Hematopoietic multipotent progenitor cell treated with erythropoietin and hydrocortisone succinate and interleukin-3 and kit ligand, for 6 days (in vitro differentiated cells): ENCODE measurements at regions not wholly inside any gene's neighbourhood (a gene's known extent, or its start where the extent isn't known, plus 50 kb on each side); places are given as distances from the start of the nearest gene placed in this dataset.
"Not testable (repeated sequence)": the region's sequence is repeated elsewhere in the genome, so short reads cannot be mapped to it uniquely, and the experiment has no call there.

Source experiments
- DNase-seq: peaks from one replicate; pipeline ENCODE4 v3.0.0-alpha.2; 2015

- DNase-seq, result no peak
Measured at GRCh38 chr4:161329852-161330251, 833.9 kb downstream of the FSTL5 start.

- DNase-seq, result no peak
Measured at GRCh38 chr4:161321706-161322105, 842.1 kb downstream of the FSTL5 start.

GRCh38 chr4:161320377-161320776, 843.4 kb downstream of the FSTL5 start:
- peak; percentile 68 for DNase-seq

GRCh38 chr4:161317000-161317399, 846.8 kb downstream of the FSTL5 start:
- no peak for DNase-seq

- DNase-seq, result no peak
Measured at GRCh38 chr4:161314371-161314770, 849.4 kb downstream of the FSTL5 start.

- no peak for DNase-seq
Measured at GRCh38 chr4:161303551-161303950, 860.2 kb downstream of the FSTL5 start.

GRCh38 chr4:161291222-161291621, 872.6 kb downstream of the FSTL5 start:
- DNase-seq, result no peak

- DNase-seq, result no peak
Measured at GRCh38 chr4:161287678-161288352, 876.0 kb downstream of the FSTL5 start.

GRCh38 chr4:161285461-161285860, 878.3 kb downstream of the FSTL5 start:
- no peak for DNase-seq

GRCh38 chr4:161280929-161281328, 882.9 kb downstream of the FSTL5 start:
- no peak for DNase-seq

GRCh38 chr4:161279095-161279494, 884.7 kb downstream of the FSTL5 start:
- DNase-seq, result no peak

GRCh38 chr4:161277150-161277787, 886.5 kb downstream of the FSTL5 start:
- not testable (repeated sequence) for DNase-seq

GRCh38 chr4:161273607-161274006, 890.2 kb downstream of the FSTL5 start:
- no peak for DNase-seq

GRCh38 chr4:161260819-161261218, 903.0 kb downstream of the FSTL5 start:
- DNase-seq, result no peak

GRCh38 chr4:161256716-161257115, 907.1 kb downstream of the FSTL5 start:
- peak; percentile 14 for DNase-seq

- DNase-seq, result peak; percentile 2
Measured at GRCh38 chr4:161256172-161256571, 907.6 kb downstream of the FSTL5 start.

GRCh38 chr4:161254375-161254774, 909.4 kb downstream of the FSTL5 start:
- no peak for DNase-seq

GRCh38 chr4:161252520-161253141, 911.2 kb downstream of the FSTL5 start:
- peak; percentile 41 for DNase-seq

GRCh38 chr4:161249779-161250440, 913.9 kb downstream of the FSTL5 start:
- DNase-seq, result no peak

GRCh38 chr4:161248880-161249279, 914.9 kb downstream of the FSTL5 start:
- DNase-seq, result no peak

GRCh38 chr4:161247831-161248230, 916.0 kb downstream of the FSTL5 start:
- DNase-seq, result no peak

- no peak for DNase-seq
Measured at GRCh38 chr4:161238033-161238432, 925.8 kb downstream of the FSTL5 start.

GRCh38 chr4:161237495-161237894, 926.3 kb downstream of the FSTL5 start:
- DNase-seq, result no peak

GRCh38 chr4:161225327-161225726, 938.5 kb downstream of the FSTL5 start:
- no peak for DNase-seq
